GM10266 (cell line): ENCODE measurements at regions not wholly inside any gene's neighbourhood (a gene's known extent, or its start where the extent isn't known, plus 50 kb on each side); places are given as distances from the start of the nearest gene placed in this dataset.

Experiments used
- DNase-seq: peaks from one replicate; pipeline ENCODE4 v3.0.0; 2012; ENCODE audit errors: extremely low spot score
- CTCF ChIP-seq: IDR thresholded peaks from 2 replicates; pipeline ENCODE4 v1.5.1; 2012; ENCODE audit warnings: mild to moderate bottlenecking, low read depth; ENCODE audit not compliant: control insufficient read depth, insufficient read depth; ENCODE audit errors: missing control alignments

GRCh38 chr4:114509340-114509739, 89.3 kb upstream of the UGT8 start:
- DNase-seq = no peak
- no peak for TF ChIP-seq CTCF

- no peak for TF ChIP-seq CTCF
- no peak for DNase-seq
These were observed 85.9 kb upstream of the UGT8 start for GRCh38 chr4:114512595-114513295.

- DNase-seq = no peak
- TF ChIP-seq CTCF = no peak
These were observed 79.2 kb upstream of the UGT8 start for GRCh38 chr4:114519368-114519767.

GRCh38 chr4:114527170-114527569, 71.4 kb upstream of the UGT8 start:
- TF ChIP-seq CTCF = no peak
- DNase-seq = no peak

GRCh38 chr4:114527637-114528036, 71.0 kb upstream of the UGT8 start:
- no peak for DNase-seq
- TF ChIP-seq CTCF = no peak

GRCh38 chr4:114535725-114536124, 62.9 kb upstream of the UGT8 start:
- TF ChIP-seq CTCF = no peak
- DNase-seq = no peak

GRCh38 chr4:114537352-114537751, 61.3 kb upstream of the UGT8 start:
- no peak for DNase-seq
- TF ChIP-seq CTCF = no peak
